ENCODE measurements at regions not wholly inside any gene's neighbourhood (a gene's known extent, or its start where the extent isn't known, plus 50 kb on each side); places are given as distances from the start of the nearest gene placed in this dataset.

- Mint-ChIP-seq H3K4me1 (ENCODE audit: low read depth) (no peaks in the 10 kb centered on the region), H3K36me3 (ENCODE audit: insufficient read depth) (no peaks in the 10 kb centered on the region), H3K9me3 (ENCODE audit: low read depth) (peaks cover 17% of the 10 kb centered on the region), H3K27ac (no peak overlapping the region), H3K4me3 (ENCODE audit: low read depth) (no peak overlapping the region), H3K27me3 (no peaks in the 10 kb centered on the region)
- DNase-seq (ENCODE audit: low spot score, unreplicated experiment): no peak
- TF ChIP-seq CTCF (IDR thresholded peaks at IDR 0.05; ENCODE audit: unreplicated experiment): no peak
Measured at GRCh38 chr2:144824306-144825080, 304.6 kb upstream of the ZEB2 start.

- Mint-ChIP-seq H3K36me3 (ENCODE audit: insufficient read depth) (no peaks in the 10 kb centered on the region), H3K4me1 (ENCODE audit: low read depth) (no peaks in the 10 kb centered on the region), H3K27ac (no peak overlapping the region), H3K27me3 (no peaks in the 10 kb centered on the region), H3K9me3 (ENCODE audit: low read depth) (peaks cover 17% of the 10 kb centered on the region), H3K4me3 (ENCODE audit: low read depth) (no peak overlapping the region)
- no peak for DNase-seq (ENCODE audit: low spot score, unreplicated experiment)
- TF ChIP-seq CTCF (IDR thresholded peaks at IDR 0.05; ENCODE audit: unreplicated experiment): no peak
Measured at GRCh38 chr2:144822966-144823365, 303.0 kb upstream of the ZEB2 start.

GRCh38 chr2:144812288-144812687 is 292.4 kb upstream of the ZEB2 start:
- H3K9me3 Mint-ChIP-seq (ENCODE audit: low read depth): no peaks in the 10 kb centered on the region
- no peak for TF ChIP-seq CTCF (IDR thresholded peaks at IDR 0.05; ENCODE audit: unreplicated experiment)
- no peaks in the 10 kb centered on the region for H3K27me3 Mint-ChIP-seq
- H3K4me1 Mint-ChIP-seq (ENCODE audit: low read depth): peaks cover 2% of the 10 kb centered on the region
- no peak for DNase-seq (ENCODE audit: low spot score, unreplicated experiment)
- H3K36me3 Mint-ChIP-seq (ENCODE audit: insufficient read depth): no peaks in the 10 kb centered on the region
- no peak overlapping the region for H3K4me3 Mint-ChIP-seq (ENCODE audit: low read depth)
- H3K27ac Mint-ChIP-seq: no peak overlapping the region

GRCh38 chr2:144801766-144802165 is 281.8 kb upstream of the ZEB2 start:
- TF ChIP-seq CTCF (IDR thresholded peaks at IDR 0.05; ENCODE audit: unreplicated experiment): no peak
- DNase-seq (ENCODE audit: low spot score, unreplicated experiment): no peak
- H3K36me3 Mint-ChIP-seq (ENCODE audit: insufficient read depth): no peaks in the 10 kb centered on the region
- H3K27me3 Mint-ChIP-seq: no peaks in the 10 kb centered on the region
- no peaks in the 10 kb centered on the region for H3K4me1 Mint-ChIP-seq (ENCODE audit: low read depth)
- no peaks in the 10 kb centered on the region for H3K9me3 Mint-ChIP-seq (ENCODE audit: low read depth)
- no peak overlapping the region for H3K27ac Mint-ChIP-seq
- no peak overlapping the region for H3K4me3 Mint-ChIP-seq (ENCODE audit: low read depth)

- Mint-ChIP-seq H3K36me3 (ENCODE audit: insufficient read depth) (no peaks in the 10 kb centered on the region), H3K4me3 (ENCODE audit: low read depth) (no peak overlapping the region), H3K27ac (no peak overlapping the region), H3K9me3 (ENCODE audit: low read depth) (no peaks in the 10 kb centered on the region), H3K4me1 (ENCODE audit: low read depth) (peaks cover 1% of the 10 kb centered on the region), H3K27me3 (no peaks in the 10 kb centered on the region)
- no peak for TF ChIP-seq CTCF (IDR thresholded peaks at IDR 0.05; ENCODE audit: unreplicated experiment)
- DNase-seq (ENCODE audit: low spot score, unreplicated experiment): no peak
Measured at GRCh38 chr2:144801325-144801724, 281.4 kb upstream of the ZEB2 start.

All from progenitor cell of endocrine pancreas (in vitro differentiated cells).